ENCODE measurements at regions not wholly inside any gene's neighbourhood (a gene's known extent, or its start where the extent isn't known, plus 50 kb on each side); places are given as distances from the start of the nearest gene placed in this dataset.

DNA sequence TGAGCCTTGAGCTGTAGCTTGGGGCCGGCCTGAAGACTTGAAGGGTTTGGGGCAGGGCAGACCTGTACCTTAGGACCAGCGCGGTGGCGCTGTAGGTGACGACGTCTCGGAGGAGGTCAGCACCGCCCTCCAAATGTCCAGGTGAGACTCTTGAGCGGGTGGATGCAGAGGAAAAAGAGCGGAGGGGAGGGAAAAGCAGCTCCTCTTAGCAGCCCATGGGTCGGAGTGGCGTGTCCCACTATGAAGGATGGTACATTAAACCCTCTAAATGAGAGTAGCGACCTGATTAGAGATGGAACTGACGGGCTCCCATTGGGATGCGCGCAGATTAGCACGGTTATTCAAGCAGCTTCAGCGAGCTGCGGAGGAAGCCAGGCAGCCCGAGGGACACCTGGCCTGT, 77.0 kb upstream of the MAP1LC3B2 start:
- no peaks in the 10 kb centered on the region for H3K36me3 ChIP-seq (ENCODE audit: control insufficient read depth, insufficient read depth, low read length)
- ATAC-seq (no peak), DNase-seq (ENCODE audit: low read depth, low spot score) (no peak)
- no peaks in the 10 kb centered on the region for H3K27me3 ChIP-seq (ENCODE audit: control insufficient read depth, insufficient read depth, low read length)
- H3K27ac ChIP-seq (ENCODE audit: low read length): no peak overlapping the region
- ChIA-PET POLR2A (no interaction called here), CTCF (no interaction called here)
- no TSS peak for BruUV-seq (replicated peaks)
- no peak overlapping the region for H3K4me3 ChIP-seq (ENCODE audit: low read depth in 2 of 2, low read length in 2 of 2)
- H3K4me1 ChIP-seq (ENCODE audit: control insufficient read depth, insufficient read depth, low read length): peaks cover 20% of the 10 kb centered on the region
- intact Hi-C loops (cut with micrococcal nuclease; ENCODE audit: unreplicated experiment): no loop called here
- in situ Hi-C loops (cut with HindIII; ENCODE audit: low pct_unique_long_range_greater_than_20kb, low sequenced_read_pairs): no loop called here
- no peak for TF ChIP-seq CTCF (IDR thresholded peaks at IDR 0.05)
- no peak for TF ChIP-seq POLR2AphosphoS5 (IDR thresholded peaks at IDR 0.05; ENCODE audit: low read depth, low read length)
- TF ChIP-seq SIN3A (IDR thresholded peaks at IDR 0.05; ENCODE audit: borderline replicate concordance, insufficient read depth, low read depth, low read length): no peak
- no peak for TF ChIP-seq TCF7L2 (IDR thresholded peaks at IDR 0.05; ENCODE audit: low read depth, low read length)
- no peak for TF ChIP-seq REST (IDR thresholded peaks at IDR 0.05; ENCODE audit: insufficient read depth in 1 of 2, low read depth in 2 of 2, low read length in 1 of 2)
- H3K9me3 ChIP-seq (ENCODE audit: control insufficient read depth, insufficient read depth, low read depth, low read length): no peaks in the 10 kb centered on the region

- POLR2A ChIA-PET: interaction anchor here (0.7 kb wide), 1 partner anchor 41 kb away, joined by 6 read pairs; no protein-coding TSS in a partner anchor
- peaks cover 20% of the 10 kb centered on the region for H3K4me1 ChIP-seq (ENCODE audit: control insufficient read depth, insufficient read depth, low read length)
- TF ChIP-seq TCF7L2 (IDR thresholded peaks at IDR 0.05; ENCODE audit: low read depth, low read length) (no peak), CTCF (IDR thresholded peaks at IDR 0.05) (no peak), POLR2AphosphoS5 (IDR thresholded peaks at IDR 0.05; ENCODE audit: low read depth, low read length) (no peak), SIN3A (IDR thresholded peaks at IDR 0.05; ENCODE audit: borderline replicate concordance, insufficient read depth, low read depth, low read length) (no peak), REST (IDR thresholded peaks at IDR 0.05; ENCODE audit: insufficient read depth in 1 of 2, low read depth in 2 of 2, low read length in 1 of 2) (no peak)
- no peak overlapping the region for H3K4me3 ChIP-seq (ENCODE audit: low read depth in 2 of 2, low read length in 2 of 2)
- H3K27ac ChIP-seq (ENCODE audit: low read length): peak overlapping the region; percentile 73; the same call in 1 of the 2 replicates
- ATAC-seq: no peak
- H3K9me3 ChIP-seq (ENCODE audit: control insufficient read depth, insufficient read depth, low read depth, low read length): no peaks in the 10 kb centered on the region
- CTCF ChIA-PET: no interaction called here
- intact Hi-C loops (cut with micrococcal nuclease; ENCODE audit: unreplicated experiment) (no loop called here), in situ Hi-C loops (cut with HindIII; ENCODE audit: low pct_unique_long_range_greater_than_20kb, low sequenced_read_pairs) (no loop called here)
- H3K36me3 ChIP-seq (ENCODE audit: control insufficient read depth, insufficient read depth, low read length): no peaks in the 10 kb centered on the region
- H3K27me3 ChIP-seq (ENCODE audit: control insufficient read depth, insufficient read depth, low read length): no peaks in the 10 kb centered on the region
- no TSS peak for BruUV-seq (replicated peaks)
- no peak for DNase-seq (ENCODE audit: low read depth, low spot score)
These were observed 76.3 kb upstream of the MAP1LC3B2 start for GRCh38 chr12:116482859-116483258.

All from Panc1 (cell line).